HG02970 (cell line): ENCODE measurements at regions not wholly inside any gene's neighbourhood (a gene's known extent, or its start where the extent isn't known, plus 50 kb on each side); places are given as distances from the start of the nearest gene placed in this dataset.
"Not testable (repeated sequence)": the region's sequence is repeated elsewhere in the genome, so short reads cannot be mapped to it uniquely, and the experiment has no call there.

Experiments
- ATAC-seq: cut with Tn5 transposase; IDR thresholded peaks from one replicate; pipeline ENCODE4 v1.9.1; 2021; ENCODE audit warnings: mild to moderate bottlenecking, moderate library complexity, moderate number of reproducible peaks; ENCODE audit not compliant: unreplicated experiment, low FRiP score

GRCh38 chr9:90061187-90061586 is 456.4 kb downstream of the GADD45G start:
- ATAC-seq, result no peak

- ATAC-seq, result no peak
These were observed 458.2 kb downstream of the GADD45G start for GRCh38 chr9:90062982-90063381.

- ATAC-seq, result no peak
These were observed 459.4 kb downstream of the GADD45G start for GRCh38 chr9:90064248-90064647.

- ATAC-seq, result no peak
These were observed 460.2 kb downstream of the GADD45G start for GRCh38 chr9:90064971-90065370.

- ATAC-seq, result no peak
These were observed 461.0 kb downstream of the GADD45G start for GRCh38 chr9:90065851-90066250.

GRCh38 chr9:90069085-90069484 is 464.3 kb downstream of the GADD45G start:
- no peak for ATAC-seq

- no peak for ATAC-seq
These were observed 465.2 kb downstream of the GADD45G start for GRCh38 chr9:90070056-90070455.

GRCh38 chr9:90070469-90070868 is 465.7 kb downstream of the GADD45G start:
- ATAC-seq, result no peak

- ATAC-seq, result no peak
These were observed 466.3 kb downstream of the GADD45G start for GRCh38 chr9:90070931-90071660.

GRCh38 chr9:90073186-90073945 is 468.6 kb downstream of the GADD45G start:
- no peak for ATAC-seq

GRCh38 chr9:90074316-90074962 is 469.6 kb downstream of the GADD45G start:
- no peak for ATAC-seq

- not testable (repeated sequence) for ATAC-seq
These were observed 472.8 kb downstream of the GADD45G start for GRCh38 chr9:90077598-90077997.

- ATAC-seq, result no peak
These were observed 474.2 kb downstream of the GADD45G start for GRCh38 chr9:90078988-90079421.

GRCh38 chr9:90085633-90086032 is 480.8 kb downstream of the GADD45G start:
- ATAC-seq, result no peak

GRCh38 chr9:90086101-90086511 is 481.3 kb downstream of the GADD45G start:
- ATAC-seq, result no peak

- ATAC-seq, result no peak
These were observed 483.6 kb downstream of the GADD45G start for GRCh38 chr9:90088434-90088833.

GRCh38 chr9:90088856-90089255 is 484.0 kb downstream of the GADD45G start:
- ATAC-seq, result no peak

GRCh38 chr9:90090997-90091396 is 486.2 kb downstream of the GADD45G start:
- ATAC-seq, result no peak

GRCh38 chr9:90092508-90092907 is 487.7 kb downstream of the GADD45G start:
- no peak for ATAC-seq

GRCh38 chr9:90095682-90096081 is 490.9 kb downstream of the GADD45G start:
- no peak for ATAC-seq

- ATAC-seq, result no peak
These were observed 492.4 kb downstream of the GADD45G start for GRCh38 chr9:90097237-90097636.
